H1 (cell line): ENCODE measurements at regions not wholly inside any gene's neighbourhood (a gene's known extent, or its start where the extent isn't known, plus 50 kb on each side); places are given as distances from the start of the nearest gene placed in this dataset.

Experiments used
- CTCF ChIA-PET: fragments of 300-600 bp; sonication (Branson Sonifier 250); formaldehyde crosslinking; loops from one replicate; lab custom pipeline; 2021; ENCODE audit not compliant: partially characterized antibody; lab: Charles Lee
- POLR2A ChIA-PET: fragments of 300-600 bp; sonication (Branson Sonifier 250); formaldehyde crosslinking; loops from one replicate; lab custom pipeline; 2021; ENCODE audit warnings: inconsistent platforms; ENCODE audit not compliant: partially characterized antibody; lab: Charles Lee
- DNase-seq, 2 experiments: peaks; one replicate each; pipeline versions ENCODE4 v3.0.0 to v3.0.0-alpha.2; 2010 to 2022; ENCODE audit warnings: low spot score in 2 of 2, low read depth in 1 of 2, mixed read lengths in 1 of 2
- FAIRE-seq: peaks from 2 replicates; lab custom pipeline; 2011; peaks lifted over from hg19 to GRCh38; lab: Jason Lieb, UNC
- H2AFZ ChIP-seq: 2 replicates; pipeline ENCODE4 v1.8.1; 2012; ENCODE audit warnings: low read length, inconsistent platforms
- H2AK5ac ChIP-seq: 2 replicates; pipeline ENCODE4 v1.6.1; 2013; ENCODE audit warnings: low read depth, low read length
- H2BK120ac ChIP-seq: replicated peaks from 2 replicates; pipeline ENCODE3; 2013; ENCODE audit warnings: low read depth, low read length, inconsistent platforms
- H2BK12ac ChIP-seq: 2 replicates; pipeline ENCODE4 v1.6.1; 2013; ENCODE audit warnings: low read depth, low read length
- H2BK15ac ChIP-seq: 2 replicates; pipeline ENCODE4 v1.6.1; 2013; ENCODE audit warnings: low read length
- H2BK20ac ChIP-seq: 2 replicates; pipeline ENCODE4 v1.6.1; 2013; ENCODE audit warnings: low read length
- H2BK5ac ChIP-seq: 2 replicates; pipeline ENCODE4 v1.6.1; 2013; ENCODE audit warnings: low read depth, low read length
- H3K14ac ChIP-seq: 2 replicates; pipeline ENCODE4 v1.6.1; 2013; ENCODE audit warnings: inconsistent platforms; ENCODE audit not compliant: insufficient read length
- H3K18ac ChIP-seq: 2 replicates; pipeline ENCODE4 v1.6.1; 2013; ENCODE audit warnings: low read length; ENCODE audit errors: extremely low read depth
- H3K23ac ChIP-seq: 2 replicates; pipeline ENCODE4 v1.6.1; 2013; ENCODE audit warnings: inconsistent platforms; ENCODE audit not compliant: insufficient read length
- H3K23me2 ChIP-seq: 2 replicates; pipeline ENCODE4 v1.6.1; 2013; ENCODE audit warnings: low read depth, low read length
- H3K27ac ChIP-seq: 2 replicates; pipeline ENCODE4 v1.6.1; 2011; ENCODE audit warnings: low read depth, low read length, inconsistent platforms
- H3K27me3 ChIP-seq, 4 experiments: replicated peaks in 1 of 4; 1 replicate in 1 of 4; 2 replicates in 3 of 4; pipeline versions ENCODE4 v1.6.1 to v1.8.1; 2011 to 2013; ENCODE audit warnings: low read length in 3 of 4, mild to moderate bottlenecking in 3 of 4, inconsistent platforms in 2 of 4, mixed read lengths in 2 of 4, moderate library complexity in 1 of 4; ENCODE audit not compliant: control insufficient read depth in 3 of 4, insufficient read depth in 3 of 4; ENCODE audit errors: extremely low read depth in 1 of 4
- H3K36me3 ChIP-seq, 4 experiments: 2 replicates each; pipeline versions ENCODE4 v1.6.1 to v1.8.1; 2011 to 2013; ENCODE audit warnings: mild to moderate bottlenecking in 4 of 4, low read length in 3 of 4, moderate library complexity in 2 of 4, control low read depth in 1 of 4, inconsistent platforms in 1 of 4; ENCODE audit not compliant: insufficient read depth in 4 of 4, control insufficient read depth in 2 of 4
- H3K4ac ChIP-seq: replicated peaks from 2 replicates; pipeline ENCODE3; 2013; ENCODE audit warnings: low read length, low read depth, mixed read lengths, inconsistent platforms; ENCODE audit not compliant: insufficient read length
- H3K4me1 ChIP-seq, 4 experiments: replicated peaks in 1 of 4; 1 replicate in 1 of 4; 2 replicates in 3 of 4; pipeline versions ENCODE4 v1.6.1 to v1.8.1; 2011 to 2013; ENCODE audit warnings: low read length in 3 of 4, inconsistent platforms in 2 of 4, mixed read lengths in 1 of 4; ENCODE audit not compliant: insufficient read depth in 4 of 4, control insufficient read depth in 3 of 4
- H3K4me2 ChIP-seq, 2 experiments: 2 replicates each; pipeline versions ENCODE4 v1.6.1 to v1.8.1; 2011 to 2013; ENCODE audit warnings: low read depth in 2 of 2, low read length in 2 of 2, control low read depth in 1 of 2, inconsistent platforms in 1 of 2, mild to moderate bottlenecking in 1 of 2; ENCODE audit not compliant: insufficient read depth in 1 of 2
- H3K4me3 ChIP-seq, 4 experiments: fragments of 200-600, 300-600 bp in 1 of 4; sonication (generic), shearing (Covaris generic), sonication (Bioruptor Twin) in 1 of 4; 2 replicates each; pipeline versions ENCODE4 v1.5.1 to v1.8.1; 2011 to 2016; ENCODE audit warnings: low read length in 4 of 4, low read depth in 3 of 4, control low read depth in 2 of 4, inconsistent platforms in 2 of 4, mild to moderate bottlenecking in 2 of 4, mixed read lengths in 1 of 4, moderate library complexity in 1 of 4; ENCODE audit not compliant: insufficient read depth in 2 of 4; ENCODE audit errors: extremely low read depth in 1 of 4
- H3K56ac ChIP-seq: replicated peaks from 2 replicates; pipeline ENCODE3; 2013; ENCODE audit warnings: low read depth, mild to moderate bottlenecking, mixed read lengths, low read length, inconsistent platforms; ENCODE audit not compliant: insufficient read length
- H3K79me1 ChIP-seq: 2 replicates; pipeline ENCODE4 v1.6.1; 2013; ENCODE audit warnings: low read depth, low read length, control low read depth
- H3K79me2 ChIP-seq, 2 experiments: 2 replicates each; pipeline versions ENCODE4 v1.6.1 to v1.8.1; 2012 to 2013; ENCODE audit warnings: low read length in 2 of 2, mild to moderate bottlenecking in 2 of 2, inconsistent platforms in 1 of 2; ENCODE audit not compliant: insufficient read depth in 2 of 2, control insufficient read depth in 1 of 2
- H3K9ac ChIP-seq, 4 experiments: replicated peaks in 1 of 4; 1 replicate in 1 of 4; 2 replicates in 3 of 4; pipeline versions ENCODE4 v1.6.1 to v1.8.1; 2011 to 2013; ENCODE audit warnings: low read depth in 3 of 4, low read length in 3 of 4, control low read depth in 2 of 4, mild to moderate bottlenecking in 2 of 4, moderate library complexity in 2 of 4, inconsistent platforms in 1 of 4; ENCODE audit errors: extremely low read depth in 1 of 4
- H3K9me3 ChIP-seq, 2 experiments: 2 replicates each; pipeline versions ENCODE4 v1.6.1 to v1.8.1; 2012 to 2013; ENCODE audit warnings: mild to moderate bottlenecking in 2 of 2, moderate library complexity in 2 of 2, control low read depth in 1 of 2, inconsistent platforms in 1 of 2, low read depth in 1 of 2, low read length in 1 of 2, mixed read lengths in 1 of 2; ENCODE audit not compliant: insufficient read depth in 2 of 2
- H4K20me1 ChIP-seq, 2 experiments: replicated peaks in 1 of 2; 2 replicates each; pipeline versions ENCODE3 to v1.8.1; 2011 to 2013; ENCODE audit warnings: inconsistent platforms in 2 of 2, low read length in 2 of 2, mild to moderate bottlenecking in 1 of 2; ENCODE audit not compliant: insufficient read depth in 2 of 2, control insufficient read depth in 1 of 2
- H4K5ac ChIP-seq: 2 replicates; pipeline ENCODE4 v1.6.1; 2013; ENCODE audit warnings: low read length, low read depth, mixed read lengths, inconsistent platforms; ENCODE audit not compliant: insufficient read length
- H4K8ac ChIP-seq: 2 replicates; pipeline ENCODE4 v1.8.0; 2013; ENCODE audit warnings: mild to moderate bottlenecking, moderate library complexity, low read length, inconsistent platforms; ENCODE audit not compliant: insufficient read depth; ENCODE audit errors: extremely low read depth
- H4K91ac ChIP-seq: replicated peaks from 2 replicates; pipeline ENCODE3; 2013; ENCODE audit warnings: low read length, mixed read lengths, inconsistent platforms; ENCODE audit not compliant: insufficient read length
- CHD7 ChIP-seq: fragments of 300-600 bp; sonication (generic); IDR thresholded peaks from 2 replicates; pipeline ENCODE4 v1.7.1; 2012; ENCODE audit warnings: low read length, moderate library complexity, mild to moderate bottlenecking, inconsistent platforms; ENCODE audit not compliant: insufficient replicate concordance
- WGBS, 2 experiments: shearing (Covaris generic) in 1 of 2; methylation state at CpG; one replicate each; pipeline versions ENCODE4 v1.1.6 to v1.1.7; 2013 to 2015; ENCODE audit warnings: low lambda C conversion rate in 2 of 2, mixed read lengths in 2 of 2, inconsistent platforms in 1 of 2, low coverage in 1 of 2, missing lambda C conversion rate in 1 of 2; ENCODE audit not compliant: insufficient replicate concordance in 2 of 2, insufficient coverage in 1 of 2, insufficient read length in 1 of 2; ENCODE audit errors: extremely low coverage in 1 of 2, missing lambda C conversion rate in 1 of 2; 5-methylcytosine and 5-hydroxymethylcytosine counted together

DNA sequence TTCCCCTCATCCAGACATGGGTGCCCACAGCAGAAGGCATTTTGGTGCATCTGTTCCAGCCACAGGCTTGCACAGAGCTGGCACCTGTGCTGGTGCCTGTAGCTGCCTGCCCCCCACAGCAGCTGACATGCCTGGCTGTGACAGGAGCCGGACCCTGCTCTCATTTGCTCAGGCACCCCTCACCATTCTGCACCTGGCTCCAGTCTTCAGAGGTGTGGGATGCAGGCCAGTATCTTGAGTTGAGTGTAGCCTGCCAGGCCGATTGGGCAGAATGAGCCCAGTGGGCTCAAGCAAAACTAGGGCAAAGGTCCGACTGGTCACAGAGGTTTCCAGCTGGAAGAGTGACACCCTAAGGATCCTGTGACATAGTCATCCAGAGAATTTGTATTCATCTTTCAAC, 887.7 kb downstream of the CDH11 start:
- POLR2A ChIA-PET, result no interaction called here
- TF ChIP-seq CHD7, result no peak

More for the DNA sequence above, 887.7 kb downstream of the CDH11 start:
- Histone ChIP-seq H3K4me3 (no peak overlapping the region), H4K5ac (no peak overlapping the region), H3K9me3 (0 out of 4 replicates have a peak, but pooled peaks cover 0 to 3% of the 10 kb centered on the region in 2 experiments), H3K79me1 (no peaks in the 10 kb centered on the region), H3K23ac (no peak overlapping the region), H3K4ac (no peak overlapping the region), H3K79me2 (no peaks in the 10 kb centered on the region), H3K36me3 (no peaks in the 10 kb centered on the region), H3K27ac (no peak overlapping the region), H3K14ac (no peak overlapping the region), H3K4me1 (no peaks in the 10 kb centered on the region), H2BK120ac (no peak overlapping the region), H3K18ac (no peak overlapping the region), H3K4me2 (no peak overlapping the region), H2AFZ (no peak overlapping the region), H4K8ac (no peak overlapping the region), H2AK5ac (no peak overlapping the region), H3K27me3 (no peaks in the 10 kb centered on the region), H2BK12ac (no peak overlapping the region), H4K91ac (no peak overlapping the region), H2BK5ac (no peak overlapping the region), H4K20me1 (no peaks in the 10 kb centered on the region), H3K23me2 (no peaks in the 10 kb centered on the region), H3K56ac (no peak overlapping the region), H2BK20ac (no peak overlapping the region), H2BK15ac (no peak overlapping the region), H3K9ac (no peak overlapping the region)
- CTCF ChIA-PET, result no interaction called here
- DNase-seq (no peak), FAIRE-seq (no peak)
- 79% methylated on average over 3 of the region's 3 CpGs; no CpG with 5 or more reads in 1 of the 2 experiments for WGBS, 2 experiments
